ENCODE measurements at regions not wholly inside any gene's neighbourhood (a gene's known extent, or its start where the extent isn't known, plus 50 kb on each side); places are given as distances from the start of the nearest gene placed in this dataset.

DNA sequence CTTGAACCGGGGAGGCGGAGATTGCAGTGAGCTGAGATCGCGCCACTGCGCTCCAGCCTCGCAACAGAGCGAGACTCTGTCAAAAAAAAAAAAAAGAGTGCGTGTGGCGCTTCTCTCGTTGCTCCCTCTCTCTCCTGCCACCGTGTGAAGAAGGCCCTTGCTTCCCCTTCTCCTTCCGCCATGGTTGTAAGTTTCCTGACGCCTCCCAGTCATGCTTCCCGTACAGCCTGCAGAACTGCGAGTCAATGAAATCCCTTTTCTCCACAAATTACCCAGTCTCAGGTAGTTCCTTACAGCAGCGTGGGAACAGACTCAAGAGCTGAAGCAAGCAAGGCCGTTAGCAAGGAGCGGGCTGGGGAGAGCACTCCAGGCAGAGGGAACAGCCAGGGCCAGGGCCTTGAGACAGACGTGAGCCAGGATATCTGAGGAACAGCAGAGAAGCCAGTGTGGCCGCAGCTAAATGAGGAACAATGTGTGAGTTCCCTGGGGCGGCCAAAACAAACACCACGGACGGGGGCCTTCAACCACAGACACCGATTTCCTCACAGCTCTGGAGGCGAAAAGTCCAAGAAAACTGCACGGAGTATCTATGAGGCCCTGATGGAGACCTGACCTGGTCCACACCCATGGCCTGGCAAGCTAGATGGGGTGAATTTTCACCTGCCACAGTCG is 54.2 kb upstream of the ETS2 start:
- TF ChIP-seq, protein P1, sequence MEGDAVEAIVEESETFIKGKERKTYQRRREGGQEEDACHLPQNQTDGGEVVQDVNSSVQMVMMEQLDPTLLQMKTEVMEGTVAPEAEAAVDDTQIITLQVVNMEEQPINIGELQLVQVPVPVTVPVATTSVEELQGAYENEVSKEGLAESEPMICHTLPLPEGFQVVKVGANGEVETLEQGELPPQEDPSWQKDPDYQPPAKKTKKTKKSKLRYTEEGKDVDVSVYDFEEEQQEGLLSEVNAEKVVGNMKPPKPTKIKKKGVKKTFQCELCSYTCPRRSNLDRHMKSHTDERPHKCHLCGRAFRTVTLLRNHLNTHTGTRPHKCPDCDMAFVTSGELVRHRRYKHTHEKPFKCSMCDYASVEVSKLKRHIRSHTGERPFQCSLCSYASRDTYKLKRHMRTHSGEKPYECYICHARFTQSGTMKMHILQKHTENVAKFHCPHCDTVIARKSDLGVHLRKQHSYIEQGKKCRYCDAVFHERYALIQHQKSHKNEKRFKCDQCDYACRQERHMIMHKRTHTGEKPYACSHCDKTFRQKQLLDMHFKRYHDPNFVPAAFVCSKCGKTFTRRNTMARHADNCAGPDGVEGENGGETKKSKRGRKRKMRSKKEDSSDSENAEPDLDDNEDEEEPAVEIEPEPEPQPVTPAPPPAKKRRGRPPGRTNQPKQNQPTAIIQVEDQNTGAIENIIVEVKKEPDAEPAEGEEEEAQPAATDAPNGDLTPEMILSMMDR (IDR thresholded peaks at IDR 0.05; ENCODE audit: insufficient read depth, low read length, poor library complexity, severe bottlenecking) = no peak
- TF ChIP-seq EZH2phosphoT487 (conservative IDR thresholded peaks at IDR 0.05; ENCODE audit: low read length) = no peak

All from SU-DHL-6 (cell line).